ENCODE measurements at regions not wholly inside any gene's neighbourhood (a gene's known extent, or its start where the extent isn't known, plus 50 kb on each side); places are given as distances from the start of the nearest gene placed in this dataset.

DNA sequence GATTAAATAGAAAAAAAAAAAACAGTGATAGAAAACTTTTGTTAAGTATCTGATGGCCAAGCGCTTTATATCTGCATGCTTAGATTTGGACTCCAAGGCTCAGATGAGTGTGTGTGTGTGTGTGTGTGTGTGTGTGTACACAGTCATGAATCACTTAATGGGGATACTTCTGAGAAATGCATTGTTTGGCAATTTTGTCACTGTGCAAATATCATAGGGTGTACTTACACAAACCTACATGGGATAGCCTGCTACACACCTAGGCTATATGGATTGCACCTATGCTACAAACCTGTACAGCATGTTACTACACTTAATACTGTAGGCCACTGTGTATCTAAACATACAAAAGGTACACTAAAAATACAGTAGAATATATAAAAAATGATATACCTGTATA lies 635.6 kb upstream of the NUDT12 start:
- ATAC-seq (ENCODE audit: low read depth): no peak
- no peak overlapping the region for H2AFZ ChIP-seq (ENCODE audit: insufficient read depth, low read depth, low read length, poor library complexity, severe bottlenecking)
- Mint-ChIP-seq H3K4me1 (no peaks in the 10 kb centered on the region), H3K27me3 (no peaks in the 10 kb centered on the region), H3K27ac (no peak overlapping the region), H3K4me3 (no peak overlapping the region), H3K9me3 (ENCODE audit: insufficient read depth) (peaks cover 2% of the 10 kb centered on the region)
- H3K9me3 ChIP-seq (ENCODE audit: control extremely low read depth in 1 of 3, control insufficient read depth in 2 of 3, insufficient read depth in 1 of 3, low read length in 2 of 3): peaks cover 0 to 3% (median 0%) of the 10 kb centered on the region in 3 donors
- H3K9ac ChIP-seq (ENCODE audit: low read length): no peak overlapping the region
- ChIA-PET CTCF (no interaction called here), POLR2A (no interaction called here)
- no peak overlapping the region for H3K4me3 ChIP-seq (ENCODE audit: control extremely low read depth in 1 of 5, extremely low read depth in 1 of 5, insufficient read depth in 1 of 5, low read depth in 2 of 5, low read length in 4 of 5)
- no peaks in the 10 kb centered on the region for H3K27me3 ChIP-seq (replicated peaks in 1 of 4; ENCODE audit: control extremely low read depth in 1 of 4, control insufficient read depth in 3 of 4, insufficient read depth in 4 of 4, low read length in 3 of 4)
- H3K27ac ChIP-seq (ENCODE audit: low read length in 2 of 2): no peak overlapping the region
- no peaks in the 10 kb centered on the region for H3K36me3 ChIP-seq (replicated peaks in 1 of 2; ENCODE audit: control extremely low read depth in 1 of 2, control insufficient read depth in 1 of 2, extremely low read depth in 1 of 2, insufficient read depth in 2 of 2, low read length in 1 of 2)
- no peaks in the 10 kb centered on the region for H3K79me2 ChIP-seq (ENCODE audit: control insufficient read depth, insufficient read depth, low read length)
- WGBS (ENCODE audit: insufficient coverage): 100% methylated on average over 1 of the region's 1 CpG
- no peak overlapping the region for H3K4me2 ChIP-seq (replicated peaks; ENCODE audit: low read depth, low read length, poor library complexity, severe bottlenecking)
- TF ChIP-seq, protein P1, sequence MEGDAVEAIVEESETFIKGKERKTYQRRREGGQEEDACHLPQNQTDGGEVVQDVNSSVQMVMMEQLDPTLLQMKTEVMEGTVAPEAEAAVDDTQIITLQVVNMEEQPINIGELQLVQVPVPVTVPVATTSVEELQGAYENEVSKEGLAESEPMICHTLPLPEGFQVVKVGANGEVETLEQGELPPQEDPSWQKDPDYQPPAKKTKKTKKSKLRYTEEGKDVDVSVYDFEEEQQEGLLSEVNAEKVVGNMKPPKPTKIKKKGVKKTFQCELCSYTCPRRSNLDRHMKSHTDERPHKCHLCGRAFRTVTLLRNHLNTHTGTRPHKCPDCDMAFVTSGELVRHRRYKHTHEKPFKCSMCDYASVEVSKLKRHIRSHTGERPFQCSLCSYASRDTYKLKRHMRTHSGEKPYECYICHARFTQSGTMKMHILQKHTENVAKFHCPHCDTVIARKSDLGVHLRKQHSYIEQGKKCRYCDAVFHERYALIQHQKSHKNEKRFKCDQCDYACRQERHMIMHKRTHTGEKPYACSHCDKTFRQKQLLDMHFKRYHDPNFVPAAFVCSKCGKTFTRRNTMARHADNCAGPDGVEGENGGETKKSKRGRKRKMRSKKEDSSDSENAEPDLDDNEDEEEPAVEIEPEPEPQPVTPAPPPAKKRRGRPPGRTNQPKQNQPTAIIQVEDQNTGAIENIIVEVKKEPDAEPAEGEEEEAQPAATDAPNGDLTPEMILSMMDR (IDR thresholded peaks at IDR 0.05): no peak
- no peak for TF ChIP-seq EZH2 (IDR thresholded peaks at IDR 0.05; ENCODE audit: borderline replicate concordance, insufficient read depth, low read depth, low read length, poor library complexity, severe bottlenecking)
- DNase-seq: no peak
- intact Hi-C loops (cut with micrococcal nuclease): no loop called here
- H4K20me1 ChIP-seq (ENCODE audit: control insufficient read depth, insufficient read depth, low read length, poor library complexity, severe bottlenecking): no peaks in the 10 kb centered on the region
- no peaks in the 10 kb centered on the region for H3K4me1 ChIP-seq (ENCODE audit: control insufficient read depth in 2 of 2, insufficient read depth in 2 of 2, low read length in 2 of 2)

DNA sequence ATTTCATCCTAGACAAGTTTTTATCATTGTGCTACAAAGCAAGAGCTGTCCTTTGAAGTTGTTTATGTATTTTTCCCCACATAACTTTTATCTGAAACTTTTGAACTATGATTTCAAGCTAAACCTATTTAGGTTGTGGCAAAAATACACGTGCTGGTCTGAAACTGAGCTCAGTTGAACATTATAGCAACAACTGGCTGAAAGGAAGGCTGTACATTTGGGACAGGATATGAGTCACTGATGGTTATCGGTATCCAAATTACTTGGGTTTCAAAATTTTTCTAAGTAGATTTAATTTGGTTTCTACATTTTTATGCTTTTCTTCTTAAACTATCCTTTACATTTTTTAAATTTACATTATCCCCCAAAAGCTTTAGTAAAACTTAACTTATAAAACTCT lies 627.3 kb upstream of the NUDT12 start:
- TF ChIP-seq, protein P1 (IDR thresholded peaks at IDR 0.05): no peak
- TF ChIP-seq EZH2 (IDR thresholded peaks at IDR 0.05; ENCODE audit: borderline replicate concordance, insufficient read depth, low read depth, low read length, poor library complexity, severe bottlenecking): no peak
- ATAC-seq (ENCODE audit: low read depth) (no peak), DNase-seq (no peak)
- H4K20me1 ChIP-seq (ENCODE audit: control insufficient read depth, insufficient read depth, low read length, poor library complexity, severe bottlenecking): no peaks in the 10 kb centered on the region
- intact Hi-C loops (cut with micrococcal nuclease): no loop called here
- ChIA-PET POLR2A (no interaction called here), CTCF (no interaction called here)
- H3K4me3 ChIP-seq (ENCODE audit: control extremely low read depth in 1 of 5, extremely low read depth in 1 of 5, insufficient read depth in 1 of 5, low read depth in 2 of 5, low read length in 4 of 5): no peak overlapping the region
- peaks cover 0 to 19% (median 15%) of the 10 kb centered on the region in 3 donors for H3K9me3 ChIP-seq (ENCODE audit: control extremely low read depth in 1 of 3, control insufficient read depth in 2 of 3, insufficient read depth in 1 of 3, low read length in 2 of 3)
- H3K79me2 ChIP-seq (ENCODE audit: control insufficient read depth, insufficient read depth, low read length): no peaks in the 10 kb centered on the region
- H3K27me3 Mint-ChIP-seq: no peaks in the 10 kb centered on the region
- 44% methylated on average over 1 of the region's 2 CpGs for WGBS (ENCODE audit: insufficient coverage)
- no peak overlapping the region for H3K4me2 ChIP-seq (replicated peaks; ENCODE audit: low read depth, low read length, poor library complexity, severe bottlenecking)
- H3K4me3 Mint-ChIP-seq: no peak overlapping the region
- no peak overlapping the region for H3K9ac ChIP-seq (ENCODE audit: low read length)
- H3K9me3 Mint-ChIP-seq (ENCODE audit: insufficient read depth): peaks cover 12% of the 10 kb centered on the region
- H3K27me3 ChIP-seq (replicated peaks in 1 of 4; ENCODE audit: control extremely low read depth in 1 of 4, control insufficient read depth in 3 of 4, insufficient read depth in 4 of 4, low read length in 3 of 4): no peaks in the 10 kb centered on the region
- H2AFZ ChIP-seq (ENCODE audit: insufficient read depth, low read depth, low read length, poor library complexity, severe bottlenecking): no peak overlapping the region
- no peaks in the 10 kb centered on the region for H3K36me3 ChIP-seq (replicated peaks in 1 of 2; ENCODE audit: control extremely low read depth in 1 of 2, control insufficient read depth in 1 of 2, extremely low read depth in 1 of 2, insufficient read depth in 2 of 2, low read length in 1 of 2)
- H3K4me1 Mint-ChIP-seq: no peaks in the 10 kb centered on the region
- no peak overlapping the region for H3K27ac Mint-ChIP-seq
- no peaks in the 10 kb centered on the region for H3K4me1 ChIP-seq (ENCODE audit: control insufficient read depth in 2 of 2, insufficient read depth in 2 of 2, low read length in 2 of 2)
- H3K27ac ChIP-seq (ENCODE audit: low read length in 2 of 2): no peak overlapping the region
